H9 (cell line): ENCODE measurements at regions not wholly inside any gene's neighbourhood (a gene's known extent, or its start where the extent isn't known, plus 50 kb on each side); places are given as distances from the start of the nearest gene placed in this dataset.

Experiments used
- DNase-seq: peaks from one replicate; pipeline ENCODE4 v3.0.0-alpha.2; 2017
- H2AFZ ChIP-seq: one replicate; pipeline ENCODE4 v1.6.1; 2013; ENCODE audit warnings: mild to moderate bottlenecking, low read length, control low read depth, moderate library complexity
- H2AK5ac ChIP-seq: 2 replicates; pipeline ENCODE4 v1.6.1; 2013; ENCODE audit warnings: low read length, control low read depth, mixed read lengths; ENCODE audit not compliant: insufficient read length
- H2BK120ac ChIP-seq: one replicate; pipeline ENCODE4 v1.6.1; 2013; ENCODE audit warnings: low read depth, mild to moderate bottlenecking, low read length, control low read depth, inconsistent platforms; ENCODE audit not compliant: poor library complexity, severe bottlenecking
- H2BK12ac ChIP-seq: 2 replicates; pipeline ENCODE4 v1.6.1; 2013; ENCODE audit warnings: low read length, control low read depth, mixed read lengths, low read depth; ENCODE audit not compliant: insufficient read length
- H2BK15ac ChIP-seq: 2 replicates; pipeline ENCODE4 v1.6.1; 2013; ENCODE audit warnings: low read depth, low read length, control low read depth
- H2BK20ac ChIP-seq: one replicate; pipeline ENCODE4 v1.6.1; 2013; ENCODE audit warnings: low read depth, mild to moderate bottlenecking, low read length, control low read depth, inconsistent platforms; ENCODE audit not compliant: poor library complexity, severe bottlenecking
- H2BK5ac ChIP-seq: 2 replicates; pipeline ENCODE4 v1.6.1; 2013; ENCODE audit warnings: low read length, control low read depth, mixed read lengths; ENCODE audit not compliant: insufficient read length
- H3K14ac ChIP-seq: 2 replicates; pipeline ENCODE4 v1.6.1; 2013; ENCODE audit warnings: low read length, control low read depth; ENCODE audit not compliant: insufficient read depth
- H3K18ac ChIP-seq: 2 replicates; pipeline ENCODE4 v1.6.1; 2013; ENCODE audit warnings: low read depth, mild to moderate bottlenecking, mixed read lengths, low read length, control low read depth; ENCODE audit not compliant: insufficient read length
- H3K23ac ChIP-seq: 2 replicates; pipeline ENCODE4 v1.6.1; 2013; ENCODE audit warnings: low read length, control low read depth, mixed read lengths, low read depth; ENCODE audit not compliant: insufficient read length
- H3K23me2 ChIP-seq: 2 replicates; pipeline ENCODE4 v1.6.1; 2013; ENCODE audit warnings: low read depth, mild to moderate bottlenecking, mixed read lengths, low read length, control low read depth; ENCODE audit not compliant: insufficient read length, poor library complexity, severe bottlenecking
- H3K27ac ChIP-seq: 2 replicates; pipeline ENCODE4 v1.5.1; 2013; ENCODE audit warnings: low read length, control low read depth, mixed read lengths, low read depth; ENCODE audit not compliant: insufficient read length
- H3K27me3 ChIP-seq: 2 replicates; pipeline ENCODE4 v1.6.1; 2013; ENCODE audit warnings: low read length, control low read depth, inconsistent platforms; ENCODE audit not compliant: insufficient read depth
- H3K4ac ChIP-seq: 2 replicates; pipeline ENCODE4 v1.6.1; 2013; ENCODE audit warnings: low read depth, mild to moderate bottlenecking, control low read depth, inconsistent platforms, low read length, moderate library complexity
- H3K4me1 ChIP-seq: 2 replicates; pipeline ENCODE4 v1.6.1; 2013; ENCODE audit warnings: low read length, control low read depth, inconsistent platforms; ENCODE audit not compliant: insufficient read depth
- H3K4me2 ChIP-seq: 2 replicates; pipeline ENCODE4 v1.6.1; 2013; ENCODE audit warnings: low read length, control low read depth, mixed read lengths; ENCODE audit not compliant: insufficient read length, insufficient read depth
- H3K56ac ChIP-seq: 2 replicates; pipeline ENCODE4 v1.6.1; 2013; ENCODE audit warnings: low read depth, mild to moderate bottlenecking, mixed read lengths, low read length, control low read depth; ENCODE audit not compliant: insufficient read length
- H3K79me1 ChIP-seq: 2 replicates; pipeline ENCODE4 v1.6.1; 2013; ENCODE audit warnings: low read depth, mild to moderate bottlenecking, moderate library complexity, low read length, control low read depth, inconsistent platforms; ENCODE audit not compliant: insufficient read depth, poor library complexity, severe bottlenecking
- H3K79me2 ChIP-seq: 2 replicates; pipeline ENCODE4 v1.6.1; 2013; ENCODE audit warnings: low read length, control low read depth, inconsistent platforms; ENCODE audit not compliant: insufficient read depth
- H3K9ac ChIP-seq: 2 replicates; pipeline ENCODE4 v1.6.1; 2013; ENCODE audit warnings: low read length, control low read depth, mixed read lengths; ENCODE audit not compliant: insufficient read length; ENCODE audit errors: extremely low read depth
- H3K9me3 ChIP-seq: one replicate; pipeline ENCODE4 v1.6.1; 2013; ENCODE audit warnings: low read depth, low read length, inconsistent platforms; ENCODE audit not compliant: control insufficient read depth
- H3T11ph ChIP-seq: one replicate; pipeline ENCODE4 v1.6.1; 2013; ENCODE audit warnings: mild to moderate bottlenecking, low read length, control low read depth, inconsistent platforms
- H4K20me1 ChIP-seq: one replicate; pipeline ENCODE4 v1.6.1; 2013; ENCODE audit not compliant: control insufficient read depth, insufficient read length, insufficient read depth
- H4K5ac ChIP-seq: 2 replicates; pipeline ENCODE4 v1.6.1; 2013; ENCODE audit warnings: low read depth, mild to moderate bottlenecking, mixed read lengths, low read length, control low read depth; ENCODE audit not compliant: insufficient read length
- H4K8ac ChIP-seq: replicated peaks from 2 replicates; pipeline ENCODE4 v1.6.1; 2013; ENCODE audit warnings: low read length, control low read depth, mixed read lengths, low read depth; ENCODE audit not compliant: insufficient read length
- H4K91ac ChIP-seq: 2 replicates; pipeline ENCODE4 v1.6.1; 2013; ENCODE audit warnings: low read depth, mild to moderate bottlenecking, moderate library complexity, mixed read lengths, low read length, control low read depth; ENCODE audit not compliant: insufficient read length
- H3K27ac Mint-ChIP-seq, 3 experiments: 2 replicates in 2 of 3; 3 replicates in 1 of 3; pipeline ENCODE4 v1.8.0; 2020 to 2021; ENCODE audit warnings: mixed read lengths in 3 of 3, mild to moderate bottlenecking in 1 of 3, moderate library complexity in 1 of 3
- H3K27me3 Mint-ChIP-seq: 2 replicates; pipeline ENCODE4 v1.8.0; 2021; ENCODE audit warnings: low read depth, mild to moderate bottlenecking, moderate library complexity, mixed read lengths
- H3K36me3 Mint-ChIP-seq, 3 experiments: 2 replicates in 2 of 3; 3 replicates in 1 of 3; pipeline ENCODE4 v1.8.0; 2020 to 2021; ENCODE audit warnings: low read depth in 3 of 3, mixed read lengths in 3 of 3; ENCODE audit not compliant: insufficient read depth in 1 of 3
- H3K4me1 Mint-ChIP-seq, 2 experiments: 2 replicates each; pipeline ENCODE4 v1.8.0; 2020; ENCODE audit warnings: mixed read lengths in 2 of 2
- H3K4me3 Mint-ChIP-seq, 2 experiments: 2 replicates in 1 of 2; 3 replicates in 1 of 2; pipeline ENCODE4 v1.8.0; 2020 to 2021; ENCODE audit warnings: mild to moderate bottlenecking in 2 of 2, mixed read lengths in 2 of 2, moderate library complexity in 1 of 2
- H3K9me3 Mint-ChIP-seq, 2 experiments: 2 replicates in 1 of 2; 3 replicates in 1 of 2; pipeline ENCODE4 v1.8.0; 2020; ENCODE audit warnings: mild to moderate bottlenecking in 2 of 2, mixed read lengths in 2 of 2, moderate library complexity in 1 of 2
- WGBS: extraction: QIAGEN DNeasy Blood & Tissue Kit; methylation state at CpG from one replicate; pipeline ENCODE4 v1.1.7; 2013; ENCODE audit warnings: missing lambda C conversion rate, low lambda C conversion rate, mixed read lengths; ENCODE audit not compliant: insufficient read length; ENCODE audit errors: extremely low coverage; 5-methylcytosine and 5-hydroxymethylcytosine counted together
- TF ChIP-seq, protein P1 (sequence below): fragments of 200-600 bp; sonication (generic); conservative IDR thresholded peaks from 3 replicates; pipeline ENCODE4 v1.8.0; 2021; ENCODE audit warnings: antibody characterized with exemption, mild to moderate bottlenecking

DNA sequence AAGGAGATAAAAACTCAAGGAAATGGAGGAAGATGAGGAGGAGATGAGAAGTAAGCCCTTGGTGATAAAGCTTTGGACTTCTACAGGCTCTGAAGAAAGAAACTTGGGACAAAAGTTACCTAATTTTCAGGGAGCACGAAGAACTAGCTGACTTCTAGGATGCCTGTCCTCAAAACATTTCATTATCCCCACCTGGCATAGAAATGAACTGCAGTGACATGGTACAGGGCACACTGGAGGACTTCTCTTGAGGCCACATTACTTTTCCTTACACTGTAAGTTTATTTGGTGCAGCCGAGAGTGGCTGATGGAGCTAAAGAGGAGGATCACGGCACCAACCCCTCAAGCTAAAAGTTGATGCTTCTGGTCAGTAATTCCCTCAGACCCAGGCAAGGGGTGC, 269.5 kb upstream of the MSX2 start:
- H3K27me3 ChIP-seq, result no peaks in the 10 kb centered on the region
- H3K27me3 Mint-ChIP-seq, result peaks cover 3% of the 10 kb centered on the region; the same call in 1 of the 2 replicates
- no peak overlapping the region for H3K14ac ChIP-seq
- H3K18ac ChIP-seq, result no peak overlapping the region
- no peak overlapping the region for H3K4ac ChIP-seq
- H2BK12ac ChIP-seq, result no peak overlapping the region
- DNase-seq, result no peak
- H2AK5ac ChIP-seq, result no peak overlapping the region
- no peaks in the 10 kb centered on the region for H3K9me3 ChIP-seq
- H2BK120ac ChIP-seq, result no peak overlapping the region
- H3K79me1 ChIP-seq, result no peaks in the 10 kb centered on the region
- H3K4me1 Mint-ChIP-seq, result peaks cover 3 to 6% of the 10 kb centered on the region in 2 experiments
- H3K27ac Mint-ChIP-seq, result no peak overlapping the region
- H3T11ph ChIP-seq, result no peak overlapping the region
- no peak overlapping the region for H2BK15ac ChIP-seq
- TF ChIP-seq, protein P1, sequence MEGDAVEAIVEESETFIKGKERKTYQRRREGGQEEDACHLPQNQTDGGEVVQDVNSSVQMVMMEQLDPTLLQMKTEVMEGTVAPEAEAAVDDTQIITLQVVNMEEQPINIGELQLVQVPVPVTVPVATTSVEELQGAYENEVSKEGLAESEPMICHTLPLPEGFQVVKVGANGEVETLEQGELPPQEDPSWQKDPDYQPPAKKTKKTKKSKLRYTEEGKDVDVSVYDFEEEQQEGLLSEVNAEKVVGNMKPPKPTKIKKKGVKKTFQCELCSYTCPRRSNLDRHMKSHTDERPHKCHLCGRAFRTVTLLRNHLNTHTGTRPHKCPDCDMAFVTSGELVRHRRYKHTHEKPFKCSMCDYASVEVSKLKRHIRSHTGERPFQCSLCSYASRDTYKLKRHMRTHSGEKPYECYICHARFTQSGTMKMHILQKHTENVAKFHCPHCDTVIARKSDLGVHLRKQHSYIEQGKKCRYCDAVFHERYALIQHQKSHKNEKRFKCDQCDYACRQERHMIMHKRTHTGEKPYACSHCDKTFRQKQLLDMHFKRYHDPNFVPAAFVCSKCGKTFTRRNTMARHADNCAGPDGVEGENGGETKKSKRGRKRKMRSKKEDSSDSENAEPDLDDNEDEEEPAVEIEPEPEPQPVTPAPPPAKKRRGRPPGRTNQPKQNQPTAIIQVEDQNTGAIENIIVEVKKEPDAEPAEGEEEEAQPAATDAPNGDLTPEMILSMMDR, result no peak
- no peak overlapping the region for H2BK20ac ChIP-seq
- no peaks in the 10 kb centered on the region for H3K23me2 ChIP-seq
- no CpG with 5 or more reads among the region's 3 CpGs for WGBS
- no peak overlapping the region for H4K5ac ChIP-seq
- no peaks in the 10 kb centered on the region for H3K79me2 ChIP-seq
- no peak overlapping the region for H4K8ac ChIP-seq
- H3K9me3 Mint-ChIP-seq, result peaks cover 0 to 4% of the 10 kb centered on the region in 2 experiments; a peak in 1 of 5 replicates
- no peaks in the 10 kb centered on the region for H3K36me3 Mint-ChIP-seq
- no peak overlapping the region for H3K23ac ChIP-seq
- no peak overlapping the region for H4K91ac ChIP-seq
- H3K4me1 ChIP-seq, result no peaks in the 10 kb centered on the region
- H3K4me2 ChIP-seq, result no peak overlapping the region
- no peak overlapping the region for H3K9ac ChIP-seq
- H4K20me1 ChIP-seq, result no peaks in the 10 kb centered on the region
- no peak overlapping the region for H2BK5ac ChIP-seq
- no peak overlapping the region for H3K27ac ChIP-seq
- no peak overlapping the region for H3K4me3 Mint-ChIP-seq
- H2AFZ ChIP-seq, result no peak overlapping the region
- no peak overlapping the region for H3K56ac ChIP-seq
